ENCODE measurements at regions not wholly inside any gene's neighbourhood (a gene's known extent, or its start where the extent isn't known, plus 50 kb on each side); places are given as distances from the start of the nearest gene placed in this dataset.

DNA sequence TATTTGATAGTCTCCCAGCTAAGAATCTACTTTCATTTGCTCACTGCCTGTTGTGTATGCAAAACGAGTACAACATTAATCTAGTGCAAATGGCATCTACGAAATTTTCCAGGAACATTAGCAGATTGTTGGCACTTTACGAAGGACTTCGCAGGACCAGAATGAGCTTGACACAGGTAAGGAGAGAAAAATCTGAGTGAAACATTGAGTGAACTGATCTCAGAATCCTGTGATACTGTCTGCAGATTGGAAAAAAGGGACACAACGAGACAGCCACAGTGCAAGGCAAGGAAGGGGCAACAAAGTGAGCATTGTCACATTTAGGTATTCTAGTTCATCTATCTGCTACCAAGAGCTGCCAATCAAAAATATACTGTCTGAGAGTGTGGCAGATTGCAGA lies 350.5 kb downstream of the ZNF608 start:
- POLR2A ChIA-PET: no interaction called here
- TF ChIP-seq CTCF (IDR thresholded peaks at IDR 0.05; ENCODE audit: insufficient read depth, low read depth, low read length): no peak

GRCh38 chr5:124395287-124395686 lies 351.2 kb downstream of the ZNF608 start:
- CTCF ChIA-PET: interaction anchor here (0.9 kb wide), 1 partner anchor 10 kb away, joined by 3 read pairs; no protein-coding TSS in a partner anchor
- Histone ChIP-seq H3K27me3 (ENCODE audit: control insufficient read depth, insufficient read depth, low read length) (no peaks in the 10 kb centered on the region), H3K4me3 (ENCODE audit: low read depth, low read length) (no peak overlapping the region), H3K36me3 (ENCODE audit: control insufficient read depth, insufficient read depth, low read length) (no peaks in the 10 kb centered on the region)
- TF ChIP-seq CTCF (IDR thresholded peaks at IDR 0.05; ENCODE audit: insufficient read depth, low read depth, low read length): no peak
- POLR2A ChIA-PET: no interaction called here
- DNase-seq (ENCODE audit: low read depth): no peak

More for the DNA sequence above, 350.5 kb downstream of the ZNF608 start:
- CTCF ChIA-PET: no interaction called here
- no peak overlapping the region for H3K4me3 ChIP-seq (ENCODE audit: low read depth, low read length)
- H3K27me3 ChIP-seq (ENCODE audit: control insufficient read depth, insufficient read depth, low read length): no peaks in the 10 kb centered on the region
- H3K36me3 ChIP-seq (ENCODE audit: control insufficient read depth, insufficient read depth, low read length): no peaks in the 10 kb centered on the region
- DNase-seq (ENCODE audit: low read depth): no peak

DNA sequence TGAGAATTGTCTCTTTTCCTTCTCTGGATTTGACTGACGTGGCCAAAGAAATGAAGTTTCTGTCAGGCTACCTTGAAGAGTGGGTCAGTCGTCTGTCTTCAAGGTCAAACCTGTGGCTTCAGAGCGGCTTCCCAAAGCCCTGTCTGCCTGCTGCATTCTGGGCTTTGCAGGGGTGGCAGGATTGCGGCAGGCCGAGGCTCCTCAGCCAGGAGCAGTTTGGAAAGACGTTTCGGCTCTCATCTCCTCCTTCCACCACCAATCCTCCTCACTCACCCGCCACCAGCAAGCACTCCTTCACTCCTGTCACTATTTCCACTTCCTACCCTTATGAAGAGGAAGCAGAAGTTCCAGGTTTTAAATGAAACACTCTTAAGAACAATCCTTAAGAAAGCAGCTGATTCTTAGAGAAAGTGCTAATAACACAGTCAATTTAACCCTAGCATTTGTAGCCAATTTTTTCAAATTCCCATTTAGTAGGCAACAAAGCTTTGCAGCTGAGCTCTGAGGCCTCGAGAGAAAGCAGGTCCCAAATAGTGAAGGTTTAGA lies 351.7 kb downstream of the ZNF608 start:
- POLR2A ChIA-PET: no interaction called here
- TF ChIP-seq CTCF (IDR thresholded peaks at IDR 0.05; ENCODE audit: insufficient read depth, low read depth, low read length): no peak
- CTCF ChIA-PET: interaction anchor here (0.9 kb wide), 1 partner anchor 9 kb away, joined by 3 read pairs; no protein-coding TSS in a partner anchor
- DNase-seq (ENCODE audit: low read depth): no peak
- Histone ChIP-seq H3K4me3 (ENCODE audit: low read depth, low read length) (no peak overlapping the region), H3K36me3 (ENCODE audit: control insufficient read depth, insufficient read depth, low read length) (no peaks in the 10 kb centered on the region), H3K27me3 (ENCODE audit: control insufficient read depth, insufficient read depth, low read length) (no peaks in the 10 kb centered on the region)

DNA sequence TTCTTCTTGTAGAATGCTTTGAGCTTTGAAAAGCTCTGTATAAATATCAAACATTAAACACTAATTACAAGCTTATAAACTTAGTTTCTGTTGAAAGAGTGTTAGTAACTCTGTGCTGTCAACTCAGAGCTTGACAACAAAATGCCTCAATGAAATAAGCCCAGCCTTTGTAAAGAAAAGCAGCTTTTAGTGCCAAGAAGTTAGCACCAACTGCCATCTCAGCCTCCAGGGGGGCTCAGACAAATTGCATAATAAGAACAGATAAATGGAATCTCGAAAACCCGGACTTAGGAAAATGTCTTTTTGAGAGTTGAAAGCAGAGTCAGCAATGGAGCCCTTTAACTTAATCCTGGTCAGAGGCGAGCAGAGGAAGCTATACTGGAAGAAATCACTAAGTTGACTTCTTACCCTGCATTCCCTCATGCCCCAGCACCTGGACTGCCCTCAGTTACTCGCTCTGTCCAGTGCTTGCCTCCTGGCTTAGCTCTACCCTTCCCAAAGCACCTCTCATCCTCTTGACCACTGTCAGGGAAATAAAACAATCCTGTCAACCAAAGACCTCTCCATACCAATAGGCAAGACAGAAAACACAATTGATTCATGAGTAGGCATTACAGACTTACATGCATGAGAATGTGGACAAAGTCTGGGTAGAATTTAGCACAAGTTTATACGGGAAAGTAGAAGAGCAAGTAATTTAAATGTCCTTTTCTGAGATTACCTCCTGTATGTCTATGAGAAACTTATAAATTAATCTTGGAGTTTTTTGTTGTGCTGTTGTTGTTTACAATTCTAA lies 352.7 kb downstream of the ZNF608 start:
- no peaks in the 10 kb centered on the region for H3K27me3 ChIP-seq (ENCODE audit: control insufficient read depth, insufficient read depth, low read length)
- no peaks in the 10 kb centered on the region for H3K36me3 ChIP-seq (ENCODE audit: control insufficient read depth, insufficient read depth, low read length)
- H3K4me3 ChIP-seq (ENCODE audit: low read depth, low read length): no peak overlapping the region
- ChIA-PET POLR2A (no interaction called here), CTCF (no interaction called here)
- no peak for TF ChIP-seq CTCF (IDR thresholded peaks at IDR 0.05; ENCODE audit: insufficient read depth, low read depth, low read length)
- DNase-seq (ENCODE audit: low read depth): no peak

- DNase-seq (ENCODE audit: low read depth): no peak
- no peak for TF ChIP-seq CTCF (IDR thresholded peaks at IDR 0.05; ENCODE audit: insufficient read depth, low read depth, low read length)
- POLR2A ChIA-PET: no interaction called here
- H3K4me3 ChIP-seq (ENCODE audit: low read depth, low read length): no peak overlapping the region
- H3K27me3 ChIP-seq (ENCODE audit: control insufficient read depth, insufficient read depth, low read length): no peaks in the 10 kb centered on the region
- CTCF ChIA-PET: no interaction called here
- no peaks in the 10 kb centered on the region for H3K36me3 ChIP-seq (ENCODE audit: control insufficient read depth, insufficient read depth, low read length)
These were observed 362.7 kb downstream of the ZNF608 start for GRCh38 chr5:124383693-124384092.
